SU-DHL-6 (cell line): ENCODE measurements at regions not wholly inside any gene's neighbourhood (a gene's known extent, or its start where the extent isn't known, plus 50 kb on each side); places are given as distances from the start of the nearest gene placed in this dataset.

Experiments used
- H2AFZ ChIP-seq: fragments of 200-600 bp; sonication (generic); 2 replicates; pipeline ENCODE4 v1.6.1; 2014; ENCODE audit warnings: low read depth, mild to moderate bottlenecking, moderate library complexity, mixed read lengths, antibody characterized with exemption, low read length; ENCODE audit not compliant: severe bottlenecking
- H3F3A ChIP-seq: fragments of 200-600 bp; shearing (Covaris generic); 2 replicates; pipeline ENCODE4 v1.6.0; 2016; ENCODE audit warnings: antibody characterized with exemption, mild to moderate bottlenecking; ENCODE audit not compliant: insufficient read depth
- H3K27ac ChIP-seq: fragments of 200-600 bp; sonication (generic); 2 replicates; pipeline ENCODE4 v1.5.1; 2016; ENCODE audit warnings: low read depth, mild to moderate bottlenecking, low read length, moderate library complexity, mixed read lengths
- H3K27me3 ChIP-seq: fragments of 200-600 bp; sonication (generic), shearing (Covaris generic); 2 replicates; pipeline ENCODE4 v1.6.0; 2014; ENCODE audit warnings: mild to moderate bottlenecking, low read length
- H3K36me3 ChIP-seq: fragments of 200-600 bp; sonication (generic); 2 replicates; pipeline ENCODE4 v1.6.1; 2014; ENCODE audit warnings: mild to moderate bottlenecking, low read length, mixed read lengths
- H3K4me2 ChIP-seq: fragments of 300-600, 200-600 bp; shearing (Covaris generic), sonication (generic); 2 replicates; pipeline ENCODE4 v1.6.0; 2014; ENCODE audit warnings: low read length, low read depth, mild to moderate bottlenecking; ENCODE audit not compliant: poor library complexity, severe bottlenecking
- H3K4me3 ChIP-seq: fragments of 200-600 bp; sonication (generic); 2 replicates; pipeline ENCODE4 v1.5.1; 2014; ENCODE audit warnings: antibody characterized with exemption, low read length, mild to moderate bottlenecking, mixed read lengths; ENCODE audit not compliant: insufficient read depth, poor library complexity, severe bottlenecking
- H3K79me2 ChIP-seq: fragments of 200-600 bp; sonication (generic); 2 replicates; pipeline ENCODE4 v1.6.1; 2014; ENCODE audit warnings: mild to moderate bottlenecking, low read length, moderate library complexity; ENCODE audit not compliant: insufficient read depth
- H3K9ac ChIP-seq: fragments of 200-600 bp; sonication (generic); 2 replicates; pipeline ENCODE4 v1.7.0; 2014; ENCODE audit warnings: mild to moderate bottlenecking, low read length
- H3K9me2 ChIP-seq: fragments of 200-600 bp; sonication (generic); replicated peaks from 2 replicates; pipeline ENCODE4 v1.6.1; 2014; ENCODE audit warnings: low read length; ENCODE audit not compliant: insufficient read depth
- H3K9me3 ChIP-seq: fragments of 200-600 bp; sonication (generic); 2 replicates; pipeline ENCODE4 v1.6.1; 2014; ENCODE audit warnings: low read length, mixed read lengths; ENCODE audit not compliant: insufficient read depth
- H4K20me1 ChIP-seq: fragments of 200-600 bp; sonication (generic); 2 replicates; pipeline ENCODE4 v1.6.1; 2014; ENCODE audit warnings: low read depth, mild to moderate bottlenecking, antibody characterized with exemption, low read length, moderate library complexity, mixed read lengths
- EZH2phosphoT487 ChIP-seq: fragments of 200-600 bp; sonication (generic), shearing (Covaris generic); conservative IDR thresholded peaks from 2 replicates; pipeline ENCODE4 v1.6.1; 2018; ENCODE audit warnings: mild to moderate bottlenecking, antibody characterized with exemption, low read length, moderate library complexity, mixed read lengths
- TF ChIP-seq, protein P1 (sequence below): fragments of 200-600 bp; sonication (generic); IDR thresholded peaks from one replicate; pipeline ENCODE4 v1.5.1; 2017; ENCODE audit warnings: antibody characterized with exemption, mild to moderate bottlenecking, low read length, moderate library complexity; ENCODE audit not compliant: insufficient read depth, poor library complexity, severe bottlenecking

DNA sequence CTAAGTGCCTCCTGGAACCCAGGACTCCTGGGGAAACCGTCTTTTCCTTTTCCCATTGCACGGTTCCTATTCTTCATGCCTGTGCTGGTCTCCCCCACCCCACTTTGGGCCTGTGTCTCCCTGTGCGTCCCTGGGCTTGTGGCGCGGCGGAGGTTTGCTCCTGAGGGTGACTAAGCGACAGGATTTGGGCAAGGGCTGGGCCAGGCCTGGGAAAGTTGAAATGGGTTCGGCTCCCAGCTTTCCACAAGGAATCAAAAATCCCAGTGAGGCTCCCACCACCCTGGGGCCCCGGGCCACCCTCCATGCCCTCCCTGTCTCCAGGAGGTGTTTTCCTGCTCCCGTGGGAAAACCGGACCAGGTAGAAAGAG, 197.6 kb downstream of the NDUFA10 start:
- H3K4me3 ChIP-seq = no peak overlapping the region
- no peaks in the 10 kb centered on the region for H3K36me3 ChIP-seq
- no peaks in the 10 kb centered on the region for H3K9me2 ChIP-seq
- H3K27me3 ChIP-seq = no peaks in the 10 kb centered on the region
- H3K79me2 ChIP-seq = no peaks in the 10 kb centered on the region
- no peaks in the 10 kb centered on the region for H4K20me1 ChIP-seq
- no peak overlapping the region for H2AFZ ChIP-seq
- no peak overlapping the region for H3K27ac ChIP-seq
- no peak overlapping the region for H3K9ac ChIP-seq
- no peaks in the 10 kb centered on the region for H3F3A ChIP-seq
- no peak for TF ChIP-seq EZH2phosphoT487
- TF ChIP-seq, protein P1, sequence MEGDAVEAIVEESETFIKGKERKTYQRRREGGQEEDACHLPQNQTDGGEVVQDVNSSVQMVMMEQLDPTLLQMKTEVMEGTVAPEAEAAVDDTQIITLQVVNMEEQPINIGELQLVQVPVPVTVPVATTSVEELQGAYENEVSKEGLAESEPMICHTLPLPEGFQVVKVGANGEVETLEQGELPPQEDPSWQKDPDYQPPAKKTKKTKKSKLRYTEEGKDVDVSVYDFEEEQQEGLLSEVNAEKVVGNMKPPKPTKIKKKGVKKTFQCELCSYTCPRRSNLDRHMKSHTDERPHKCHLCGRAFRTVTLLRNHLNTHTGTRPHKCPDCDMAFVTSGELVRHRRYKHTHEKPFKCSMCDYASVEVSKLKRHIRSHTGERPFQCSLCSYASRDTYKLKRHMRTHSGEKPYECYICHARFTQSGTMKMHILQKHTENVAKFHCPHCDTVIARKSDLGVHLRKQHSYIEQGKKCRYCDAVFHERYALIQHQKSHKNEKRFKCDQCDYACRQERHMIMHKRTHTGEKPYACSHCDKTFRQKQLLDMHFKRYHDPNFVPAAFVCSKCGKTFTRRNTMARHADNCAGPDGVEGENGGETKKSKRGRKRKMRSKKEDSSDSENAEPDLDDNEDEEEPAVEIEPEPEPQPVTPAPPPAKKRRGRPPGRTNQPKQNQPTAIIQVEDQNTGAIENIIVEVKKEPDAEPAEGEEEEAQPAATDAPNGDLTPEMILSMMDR = no peak
- no peaks in the 10 kb centered on the region for H3K9me3 ChIP-seq
- no peak overlapping the region for H3K4me2 ChIP-seq

DNA sequence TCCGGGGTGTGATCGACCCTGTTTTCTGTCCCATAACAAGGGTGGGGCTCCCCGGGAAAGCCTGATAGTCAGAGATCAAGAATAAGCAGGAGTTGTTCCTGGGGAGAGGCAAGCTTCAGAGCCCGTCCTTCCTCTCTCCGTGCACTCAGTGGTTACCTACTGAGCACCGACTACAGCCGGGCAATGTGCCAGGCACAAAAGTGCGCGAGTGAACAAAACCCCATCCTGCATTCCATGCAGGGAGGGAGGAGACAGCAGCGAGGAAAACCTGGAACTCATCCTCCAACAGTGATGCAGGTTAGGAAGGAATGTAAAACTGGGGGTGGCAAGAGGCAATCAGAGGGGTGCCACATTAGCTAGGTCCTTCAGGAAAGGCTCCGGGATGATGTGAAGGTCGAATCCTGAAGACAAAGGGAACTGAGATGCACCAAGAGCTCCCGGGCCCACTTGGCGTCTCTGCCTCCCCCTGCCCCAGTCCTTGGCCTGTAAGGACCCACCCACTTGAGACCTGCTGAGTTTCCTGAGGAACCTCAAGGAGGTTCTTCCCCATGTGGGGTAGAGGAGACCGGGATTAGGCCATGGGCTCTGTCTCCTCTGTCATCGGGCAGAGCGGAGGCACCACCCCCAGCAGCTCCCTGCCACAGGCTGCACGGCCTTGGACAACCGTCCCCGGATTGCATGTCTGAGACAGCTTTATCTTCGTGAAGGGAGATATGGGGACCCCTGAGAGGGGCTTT, 198.2 kb downstream of the NDUFA10 start:
- TF ChIP-seq, protein P1 = no peak
- no peak for TF ChIP-seq EZH2phosphoT487
- no peaks in the 10 kb centered on the region for H3K79me2 ChIP-seq
- no peak overlapping the region for H3K4me3 ChIP-seq
- H3K9me3 ChIP-seq = no peaks in the 10 kb centered on the region
- no peaks in the 10 kb centered on the region for H3F3A ChIP-seq
- H4K20me1 ChIP-seq = no peaks in the 10 kb centered on the region
- H3K36me3 ChIP-seq = no peaks in the 10 kb centered on the region
- H3K27ac ChIP-seq = no peak overlapping the region
- H3K9me2 ChIP-seq = no peaks in the 10 kb centered on the region
- no peak overlapping the region for H2AFZ ChIP-seq
- H3K9ac ChIP-seq = no peak overlapping the region
- no peaks in the 10 kb centered on the region for H3K27me3 ChIP-seq
- H3K4me2 ChIP-seq = no peak overlapping the region

DNA sequence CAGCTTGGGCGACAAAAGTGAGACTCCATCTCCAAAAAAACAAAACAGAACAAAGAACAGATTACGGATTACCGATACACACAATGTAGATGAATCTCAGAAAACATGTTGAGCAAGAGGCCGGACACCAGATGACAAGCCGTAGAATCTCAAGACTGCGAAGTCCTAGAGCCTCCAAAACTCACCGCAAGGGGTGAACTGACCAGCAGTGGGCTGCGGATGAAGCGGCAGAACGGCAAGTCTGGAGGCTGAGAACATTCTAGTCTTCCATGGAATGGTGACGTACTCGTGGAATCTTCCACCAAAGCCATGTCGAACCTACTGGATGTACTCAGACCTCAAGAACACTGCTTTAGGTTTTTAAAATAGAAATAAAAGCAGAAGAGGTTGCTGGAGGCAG, 198.8 kb downstream of the NDUFA10 start:
- Histone ChIP-seq H3K4me2 (no peak overlapping the region), H3K27me3 (no peaks in the 10 kb centered on the region), H3F3A (no peaks in the 10 kb centered on the region), H2AFZ (no peak overlapping the region), H3K36me3 (no peaks in the 10 kb centered on the region), H3K27ac (no peak overlapping the region), H3K9me3 (no peaks in the 10 kb centered on the region), H3K9me2 (no peaks in the 10 kb centered on the region), H3K9ac (no peak overlapping the region), H3K79me2 (no peaks in the 10 kb centered on the region), H4K20me1 (no peaks in the 10 kb centered on the region), H3K4me3 (no peak overlapping the region)
- no peak for TF ChIP-seq EZH2phosphoT487
- TF ChIP-seq, protein P1 = no peak
